Glutamatergic neuron (in vitro differentiated cells): ENCODE measurements at regions not wholly inside any gene's neighbourhood (a gene's known extent, or its start where the extent isn't known, plus 50 kb on each side); places are given as distances from the start of the nearest gene placed in this dataset.

Source experiments
- DNase-seq: peaks from one replicate; pipeline ENCODE4 v3.0.0; 2022
- H3K27ac Mint-ChIP-seq: one replicate; pipeline ENCODE4 v1.8.0; 2020; ENCODE audit warnings: mild to moderate bottlenecking, mixed read lengths, inconsistent platforms; ENCODE audit not compliant: unreplicated experiment
- H3K27me3 Mint-ChIP-seq: one replicate; pipeline ENCODE4 v1.8.0; 2020; ENCODE audit warnings: mild to moderate bottlenecking, moderate library complexity, mixed read lengths, inconsistent platforms; ENCODE audit not compliant: unreplicated experiment
- H3K36me3 Mint-ChIP-seq: one replicate; pipeline ENCODE4 v1.8.0; 2020; ENCODE audit warnings: mild to moderate bottlenecking, mixed read lengths, inconsistent platforms; ENCODE audit not compliant: unreplicated experiment
- H3K4me1 Mint-ChIP-seq: one replicate; pipeline ENCODE4 v1.8.0; 2020; ENCODE audit warnings: mild to moderate bottlenecking, low read depth, mixed read lengths, inconsistent platforms; ENCODE audit not compliant: unreplicated experiment
- H3K4me3 Mint-ChIP-seq: one replicate; pipeline ENCODE4 v1.8.0; 2020; ENCODE audit warnings: mild to moderate bottlenecking, mixed read lengths, inconsistent platforms; ENCODE audit not compliant: unreplicated experiment
- H3K9me3 Mint-ChIP-seq: one replicate; pipeline ENCODE4 v1.8.0; 2020; ENCODE audit warnings: mild to moderate bottlenecking, moderate library complexity, mixed read lengths, inconsistent platforms; ENCODE audit not compliant: unreplicated experiment
- CTCF ChIP-seq: fragments of 200-600 bp; sonication (generic); IDR thresholded peaks from one replicate; pipeline ENCODE4 v1.5.0; 2021; ENCODE audit not compliant: partially characterized antibody, unreplicated experiment

- Mint-ChIP-seq H3K36me3 (no peaks in the 10 kb centered on the region), H3K27ac (no peak overlapping the region), H3K9me3 (peaks cover 17% of the 10 kb centered on the region), H3K4me3 (no peak overlapping the region), H3K4me1 (no peaks in the 10 kb centered on the region), H3K27me3 (peaks cover 6% of the 10 kb centered on the region)
- TF ChIP-seq CTCF = no peak
- no peak for DNase-seq
Measured at GRCh38 chr22:48811885-48812284, 1015.8 kb downstream of the BRD1 start.

- no peak overlapping the region for H3K27ac Mint-ChIP-seq
- no peaks in the 10 kb centered on the region for H3K4me1 Mint-ChIP-seq
- peaks cover 21% of the 10 kb centered on the region for H3K9me3 Mint-ChIP-seq
- no peaks in the 10 kb centered on the region for H3K36me3 Mint-ChIP-seq
- DNase-seq = no peak
- TF ChIP-seq CTCF = no peak
- H3K4me3 Mint-ChIP-seq = no peak overlapping the region
- peaks cover 9% of the 10 kb centered on the region for H3K27me3 Mint-ChIP-seq
Measured at GRCh38 chr22:48808038-48808960, 1019.4 kb downstream of the BRD1 start.

GRCh38 chr22:48807155-48807554 lies 1020.5 kb downstream of the BRD1 start:
- no peaks in the 10 kb centered on the region for H3K4me1 Mint-ChIP-seq
- H3K27ac Mint-ChIP-seq = no peak overlapping the region
- no peaks in the 10 kb centered on the region for H3K36me3 Mint-ChIP-seq
- DNase-seq = no peak
- H3K4me3 Mint-ChIP-seq = no peak overlapping the region
- peaks cover 21% of the 10 kb centered on the region for H3K9me3 Mint-ChIP-seq
- TF ChIP-seq CTCF = no peak
- H3K27me3 Mint-ChIP-seq = peaks cover 9% of the 10 kb centered on the region

- no peak for TF ChIP-seq CTCF
- no peaks in the 10 kb centered on the region for H3K36me3 Mint-ChIP-seq
Measured at GRCh38 chr22:48806227-48806781, 1021.4 kb downstream of the BRD1 start.

GRCh38 chr22:48805516-48805915 lies 1022.2 kb downstream of the BRD1 start:
- H3K4me3 Mint-ChIP-seq = no peak overlapping the region
- no peak for DNase-seq
- H3K4me1 Mint-ChIP-seq = no peaks in the 10 kb centered on the region
- no peak for TF ChIP-seq CTCF
- no peaks in the 10 kb centered on the region for H3K36me3 Mint-ChIP-seq
- H3K9me3 Mint-ChIP-seq = peaks cover 21% of the 10 kb centered on the region
- peaks cover 9% of the 10 kb centered on the region for H3K27me3 Mint-ChIP-seq
- H3K27ac Mint-ChIP-seq = no peak overlapping the region

More at GRCh38 chr22:48806227-48806781, 1021.4 kb downstream of the BRD1 start:
- peaks cover 21% of the 10 kb centered on the region for H3K9me3 Mint-ChIP-seq
- peaks cover 9% of the 10 kb centered on the region for H3K27me3 Mint-ChIP-seq
- DNase-seq = no peak
- H3K27ac Mint-ChIP-seq = no peak overlapping the region
- no peak overlapping the region for H3K4me3 Mint-ChIP-seq
- no peaks in the 10 kb centered on the region for H3K4me1 Mint-ChIP-seq
